ENCODE measurements at regions not wholly inside any gene's neighbourhood (a gene's known extent, or its start where the extent isn't known, plus 50 kb on each side); places are given as distances from the start of the nearest gene placed in this dataset.

DNA sequence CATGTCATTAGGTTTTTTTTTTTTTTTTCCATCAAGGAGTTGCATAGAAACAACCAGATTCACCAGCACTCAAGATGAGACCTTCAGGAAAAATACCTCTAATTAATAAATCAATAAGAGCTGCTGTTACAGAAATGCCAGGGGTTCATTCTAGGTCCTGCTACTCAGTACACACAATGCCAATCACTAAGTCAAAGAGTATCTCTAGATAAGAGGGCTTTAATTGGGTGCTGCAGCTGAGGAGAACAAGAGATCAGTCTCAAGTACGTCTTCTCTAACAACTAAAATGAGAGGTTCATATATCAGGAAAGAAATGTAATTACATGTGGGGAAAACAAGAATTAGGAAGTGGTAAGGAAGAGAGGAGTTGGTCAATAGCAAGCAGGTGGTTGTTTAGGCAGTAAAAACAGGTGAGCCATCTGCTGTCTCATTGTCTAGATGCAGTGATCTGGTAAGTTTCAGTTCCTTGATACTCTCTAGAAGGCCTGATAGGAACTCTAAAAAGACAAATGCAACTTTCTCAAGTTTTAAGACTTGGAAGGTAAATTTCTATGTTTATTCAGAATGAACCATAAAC lies 272.9 kb upstream of the ZWINT start:
- WGBS, 3 donors, result 64 to 90% (median 80%) methylated on average over 1 of the region's 1 CpG
- H3K36me3 ChIP-seq (ENCODE audit: insufficient read depth in 1 of 2, low read depth in 1 of 2), result no peaks in the 10 kb centered on the region
- H3K27ac ChIP-seq, result no peak overlapping the region
- no peaks in the 10 kb centered on the region for H3K27me3 ChIP-seq (ENCODE audit: insufficient read depth in 3 of 3, low read length in 2 of 3)
- H3K4me1 ChIP-seq, result no peaks in the 10 kb centered on the region
- intact Hi-C loops (cut with DNase I), result no loop called here
- DNase-seq (no peak), ATAC-seq (no peak)
- TF ChIP-seq, protein P1, sequence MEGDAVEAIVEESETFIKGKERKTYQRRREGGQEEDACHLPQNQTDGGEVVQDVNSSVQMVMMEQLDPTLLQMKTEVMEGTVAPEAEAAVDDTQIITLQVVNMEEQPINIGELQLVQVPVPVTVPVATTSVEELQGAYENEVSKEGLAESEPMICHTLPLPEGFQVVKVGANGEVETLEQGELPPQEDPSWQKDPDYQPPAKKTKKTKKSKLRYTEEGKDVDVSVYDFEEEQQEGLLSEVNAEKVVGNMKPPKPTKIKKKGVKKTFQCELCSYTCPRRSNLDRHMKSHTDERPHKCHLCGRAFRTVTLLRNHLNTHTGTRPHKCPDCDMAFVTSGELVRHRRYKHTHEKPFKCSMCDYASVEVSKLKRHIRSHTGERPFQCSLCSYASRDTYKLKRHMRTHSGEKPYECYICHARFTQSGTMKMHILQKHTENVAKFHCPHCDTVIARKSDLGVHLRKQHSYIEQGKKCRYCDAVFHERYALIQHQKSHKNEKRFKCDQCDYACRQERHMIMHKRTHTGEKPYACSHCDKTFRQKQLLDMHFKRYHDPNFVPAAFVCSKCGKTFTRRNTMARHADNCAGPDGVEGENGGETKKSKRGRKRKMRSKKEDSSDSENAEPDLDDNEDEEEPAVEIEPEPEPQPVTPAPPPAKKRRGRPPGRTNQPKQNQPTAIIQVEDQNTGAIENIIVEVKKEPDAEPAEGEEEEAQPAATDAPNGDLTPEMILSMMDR (IDR thresholded peaks at IDR 0.05), result no peak
- H3K9me3 ChIP-seq, result peaks cover 4% of the 10 kb centered on the region
- no peak overlapping the region for H3K4me3 ChIP-seq

DNA sequence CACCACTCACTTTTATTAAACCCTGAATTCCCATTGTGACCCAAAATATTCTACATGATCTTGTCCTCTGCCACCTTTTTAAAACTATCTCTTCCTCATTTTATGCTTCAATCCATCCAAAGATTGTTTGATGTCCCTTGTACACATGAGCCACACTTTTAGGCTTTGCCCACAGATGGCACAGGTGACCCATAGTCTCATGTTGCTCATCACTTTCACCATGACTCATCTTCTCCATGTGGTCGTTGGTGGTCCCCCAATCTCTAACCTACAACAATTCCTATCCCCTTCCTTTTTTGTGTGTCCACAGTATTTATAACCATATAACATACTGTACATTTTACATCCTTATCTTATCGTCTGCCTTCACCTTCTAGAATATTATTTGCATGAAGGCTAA lies 271.5 kb upstream of the ZWINT start:
- no peaks in the 10 kb centered on the region for H3K4me1 ChIP-seq
- H3K9me3 ChIP-seq, result peaks cover 3% of the 10 kb centered on the region
- TF ChIP-seq, protein P1 (IDR thresholded peaks at IDR 0.05), result no peak
- intact Hi-C loops (cut with DNase I), result no loop called here
- no peaks in the 10 kb centered on the region for H3K36me3 ChIP-seq (ENCODE audit: insufficient read depth in 1 of 2, low read depth in 1 of 2)
- H3K27me3 ChIP-seq (ENCODE audit: insufficient read depth in 3 of 3, low read length in 2 of 3), result no peaks in the 10 kb centered on the region
- WGBS, 3 donors, result 60 to 69% (median 63%) methylated on average over 2 of the region's 2 CpGs
- no peak overlapping the region for H3K27ac ChIP-seq
- H3K4me3 ChIP-seq, result no peak overlapping the region
- DNase-seq, result no peak
- ATAC-seq, result no peak

DNA sequence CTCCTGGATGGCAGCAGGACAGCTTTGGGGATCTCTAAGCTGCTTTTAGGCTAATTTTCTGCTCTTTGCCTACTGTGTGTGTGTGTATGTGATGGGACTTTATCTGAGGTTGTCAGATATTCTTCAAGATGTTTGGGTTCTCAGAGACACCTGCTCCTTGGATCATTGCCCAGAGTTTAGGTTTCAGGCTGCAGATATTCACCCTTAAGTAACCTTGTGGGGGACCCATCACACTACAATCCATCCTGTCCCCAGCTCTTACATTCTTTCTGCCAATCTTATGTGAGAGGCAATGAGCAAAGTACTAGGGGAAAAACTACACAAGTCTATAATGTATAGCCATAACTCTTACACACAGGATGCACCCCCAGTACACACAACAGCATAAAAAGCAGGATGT lies 263.0 kb upstream of the ZWINT start:
- DNase-seq (no peak), ATAC-seq (no peak)
- Histone ChIP-seq H3K4me3 (no peak overlapping the region), H3K27me3 (ENCODE audit: insufficient read depth in 3 of 3, low read length in 2 of 3) (no peaks in the 10 kb centered on the region), H3K4me1 (no peaks in the 10 kb centered on the region), H3K27ac (no peak overlapping the region), H3K36me3 (ENCODE audit: insufficient read depth in 1 of 2, low read depth in 1 of 2) (no peaks in the 10 kb centered on the region), H3K9me3 (no peaks in the 10 kb centered on the region)
- TF ChIP-seq, protein P1 (IDR thresholded peaks at IDR 0.05), result no peak
- intact Hi-C loops (cut with DNase I), result no loop called here

DNA sequence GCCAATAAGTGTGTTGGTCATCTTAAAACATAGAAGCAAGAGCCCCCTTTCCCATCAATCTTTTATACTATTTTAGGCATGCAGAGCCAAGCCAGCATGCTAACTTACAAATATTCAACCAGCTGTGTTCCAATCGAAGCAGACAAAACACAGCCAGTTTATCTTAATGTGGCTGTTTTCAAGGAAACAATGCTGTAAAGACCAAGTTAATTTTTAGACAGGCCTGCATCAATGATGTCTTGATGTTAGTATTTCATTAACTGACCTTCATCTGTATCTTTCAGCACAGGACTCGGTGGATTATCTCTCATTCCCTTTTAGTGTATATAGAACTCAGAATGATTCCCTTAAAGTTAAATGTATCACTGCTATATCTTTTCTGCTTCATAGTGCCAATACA lies 262.0 kb upstream of the ZWINT start:
- Histone ChIP-seq H3K4me1 (no peaks in the 10 kb centered on the region), H3K9me3 (no peaks in the 10 kb centered on the region), H3K27ac (no peak overlapping the region), H3K27me3 (ENCODE audit: insufficient read depth in 3 of 3, low read length in 2 of 3) (no peaks in the 10 kb centered on the region), H3K36me3 (ENCODE audit: insufficient read depth in 1 of 2, low read depth in 1 of 2) (no peaks in the 10 kb centered on the region), H3K4me3 (no peak overlapping the region)
- no peak for DNase-seq
- intact Hi-C loops (cut with DNase I), result no loop called here
- no peak for ATAC-seq
- 72 to 79% (median 74%) methylated on average over 2 of the region's 2 CpGs for WGBS, 3 donors
- TF ChIP-seq, protein P1 (IDR thresholded peaks at IDR 0.05), result no peak

DNA sequence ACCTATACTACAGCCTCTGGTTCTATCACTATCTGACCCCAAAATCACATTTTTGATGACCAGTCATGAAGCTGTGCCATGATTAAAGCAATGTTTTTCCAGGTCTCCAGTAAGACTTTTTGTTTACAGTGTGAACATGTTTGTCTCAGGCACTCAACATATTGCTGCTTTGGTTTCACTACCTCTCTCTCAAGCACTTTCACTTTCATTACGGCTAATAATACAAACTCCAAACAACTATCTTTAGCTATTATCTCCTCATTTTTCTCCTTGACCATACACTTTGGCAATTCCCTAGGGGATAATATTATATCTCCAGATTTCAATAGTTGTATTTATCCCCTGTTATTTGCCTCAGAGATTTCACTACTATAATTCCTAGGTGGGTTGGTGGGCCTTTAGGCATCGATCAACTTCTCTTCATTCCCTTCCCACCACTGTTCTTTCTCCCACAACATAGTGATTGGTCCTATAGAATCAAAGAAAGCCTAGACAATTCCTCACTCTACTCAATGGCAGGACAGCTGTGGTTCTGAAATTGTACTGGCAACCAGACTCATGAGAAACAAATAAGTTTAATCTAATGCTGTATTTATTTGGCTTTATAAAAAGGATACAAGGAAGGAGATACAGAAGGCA lies 261.4 kb upstream of the ZWINT start:
- H3K4me3 ChIP-seq, result no peak overlapping the region
- 85 to 88% (median 86%) methylated on average over 2 of the region's 2 CpGs for WGBS, 3 donors
- ATAC-seq (no peak), DNase-seq (no peak)
- no peaks in the 10 kb centered on the region for H3K36me3 ChIP-seq (ENCODE audit: insufficient read depth in 1 of 2, low read depth in 1 of 2)
- intact Hi-C loops (cut with DNase I), result no loop called here
- no peaks in the 10 kb centered on the region for H3K27me3 ChIP-seq (ENCODE audit: insufficient read depth in 3 of 3, low read length in 2 of 3)
- no peaks in the 10 kb centered on the region for H3K4me1 ChIP-seq
- TF ChIP-seq, protein P1 (IDR thresholded peaks at IDR 0.05), result no peak
- H3K9me3 ChIP-seq, result no peaks in the 10 kb centered on the region
- no peak overlapping the region for H3K27ac ChIP-seq
